ES-I3 (cell line): ENCODE measurements at regions not wholly inside any gene's neighbourhood (a gene's known extent, or its start where the extent isn't known, plus 50 kb on each side); places are given as distances from the start of the nearest gene placed in this dataset.

ENCODE experiments used
- H3K36me3 ChIP-seq: 2 replicates; pipeline ENCODE4 v1.6.1; 2013; ENCODE audit warnings: mild to moderate bottlenecking, low read length, control low read depth, moderate library complexity; ENCODE audit not compliant: insufficient read depth
- H3K4me1 ChIP-seq: 2 replicates; pipeline ENCODE4 v1.6.1; 2013; ENCODE audit warnings: mild to moderate bottlenecking, control low read depth, low read length; ENCODE audit not compliant: insufficient read depth
- H3K9ac ChIP-seq: 2 replicates; pipeline ENCODE4 v1.6.1; 2013; ENCODE audit warnings: low read depth, mild to moderate bottlenecking, low read length, moderate library complexity
- H3K9me3 ChIP-seq: 2 replicates; pipeline ENCODE4 v1.6.1; 2013; ENCODE audit warnings: mild to moderate bottlenecking, low read length, moderate library complexity; ENCODE audit not compliant: control insufficient read depth, insufficient read depth

DNA sequence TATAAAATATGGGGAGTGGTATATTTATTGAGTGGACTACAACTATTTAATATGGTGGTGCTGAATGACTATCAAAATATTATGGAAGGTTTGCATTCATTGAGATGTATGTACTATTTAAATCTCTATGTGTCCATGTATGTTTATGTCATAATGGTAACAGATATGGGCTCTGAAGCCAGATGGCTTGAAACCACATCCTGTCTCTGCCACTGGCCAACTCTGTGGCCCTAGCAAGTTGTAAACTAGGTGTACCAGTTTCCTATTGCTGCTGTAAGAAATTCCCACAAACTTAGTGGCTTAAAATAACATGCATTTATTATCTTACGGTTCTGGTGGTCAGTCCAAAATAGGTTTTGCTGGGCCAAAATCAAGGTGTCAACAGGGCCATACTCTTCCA, 198.1 kb upstream of the NFE2L3 start:
- Histone ChIP-seq H3K9me3 (peaks cover 9% of the 10 kb centered on the region; the same call in 1 of the 2 replicates), H3K9ac (no peak overlapping the region), H3K4me1 (peaks cover 5% of the 10 kb centered on the region; the same call in 1 of the 2 replicates), H3K36me3 (no peaks in the 10 kb centered on the region)

DNA sequence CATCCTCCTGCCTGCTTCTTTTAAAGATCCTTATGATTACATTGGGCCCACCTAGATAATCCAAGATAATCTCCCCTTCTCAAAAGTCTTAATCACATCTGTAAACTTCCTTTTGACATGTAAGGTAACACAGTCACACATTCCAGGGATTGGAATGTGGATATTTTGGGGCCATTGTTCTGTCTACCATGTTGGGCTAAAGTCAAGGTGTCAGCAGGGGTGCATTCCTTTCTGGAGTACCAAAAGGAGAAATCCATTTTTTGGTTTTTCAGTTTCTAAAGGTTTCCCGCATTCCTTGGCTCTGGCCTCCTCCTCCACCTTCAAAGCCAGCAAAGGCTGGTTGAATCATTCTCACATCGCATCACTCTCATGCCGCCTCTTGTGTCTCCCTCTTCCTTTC, 197.6 kb upstream of the NFE2L3 start:
- Histone ChIP-seq H3K9ac (no peak overlapping the region), H3K4me1 (0 out of 2 replicates have a peak, but pooled peaks cover under 1% of the 10 kb centered on the region), H3K36me3 (no peaks in the 10 kb centered on the region), H3K9me3 (peaks cover 9% of the 10 kb centered on the region; the same call in 1 of the 2 replicates)

DNA sequence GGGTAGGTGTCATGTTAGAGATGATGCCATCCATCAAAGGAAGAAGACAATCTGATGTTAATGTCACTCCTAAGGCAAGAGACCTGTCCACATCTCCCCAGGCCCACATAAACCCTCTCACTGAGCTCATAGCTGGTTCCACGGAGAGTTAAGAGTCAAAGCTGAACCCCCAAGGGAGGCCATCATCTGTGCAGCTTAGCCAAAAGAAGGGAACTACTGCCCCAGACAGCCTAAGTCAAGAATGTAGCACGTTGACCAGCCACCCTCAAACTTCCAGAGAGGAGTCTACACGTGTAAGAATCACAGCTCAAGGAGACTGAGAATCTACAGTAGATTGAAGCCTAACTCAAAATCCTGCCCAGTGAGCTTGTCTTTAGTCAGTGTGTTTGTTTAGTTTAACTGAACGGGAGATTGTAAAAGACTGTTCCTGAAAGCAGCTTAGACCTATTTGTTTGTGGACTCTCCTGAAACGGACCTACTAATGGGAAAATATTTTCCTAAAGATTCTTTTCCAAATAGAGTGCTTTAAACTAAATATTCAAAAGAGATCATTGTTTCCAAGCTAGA, 192.7 kb upstream of the NFE2L3 start:
- no peak overlapping the region for H3K9ac ChIP-seq
- peaks cover 4% of the 10 kb centered on the region; the same call in 1 of the 2 replicates for H3K9me3 ChIP-seq
- H3K36me3 ChIP-seq, result no peaks in the 10 kb centered on the region
- no peaks in the 10 kb centered on the region for H3K4me1 ChIP-seq

DNA sequence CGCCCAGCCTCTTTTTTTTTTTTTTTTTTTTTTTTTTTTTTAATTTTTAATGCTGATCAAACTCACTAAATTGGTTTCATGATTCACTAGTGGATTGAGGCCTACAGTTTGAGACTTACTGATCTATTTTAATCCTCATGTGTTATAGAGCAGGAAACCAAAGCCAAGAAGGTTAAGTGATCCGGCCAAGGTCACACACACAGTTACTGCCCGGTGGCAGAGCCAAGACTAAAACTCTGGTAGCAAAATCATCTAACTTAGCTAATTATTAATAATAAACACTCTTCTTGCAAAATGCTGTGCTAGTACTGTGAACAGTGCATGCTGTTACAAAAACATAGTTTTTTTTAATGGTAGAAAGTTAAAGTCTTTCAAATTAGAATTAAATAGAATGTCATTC, 188.3 kb upstream of the NFE2L3 start:
- Histone ChIP-seq H3K4me1 (no peaks in the 10 kb centered on the region), H3K36me3 (no peaks in the 10 kb centered on the region), H3K9ac (no peak overlapping the region), H3K9me3 (no peaks in the 10 kb centered on the region)

DNA sequence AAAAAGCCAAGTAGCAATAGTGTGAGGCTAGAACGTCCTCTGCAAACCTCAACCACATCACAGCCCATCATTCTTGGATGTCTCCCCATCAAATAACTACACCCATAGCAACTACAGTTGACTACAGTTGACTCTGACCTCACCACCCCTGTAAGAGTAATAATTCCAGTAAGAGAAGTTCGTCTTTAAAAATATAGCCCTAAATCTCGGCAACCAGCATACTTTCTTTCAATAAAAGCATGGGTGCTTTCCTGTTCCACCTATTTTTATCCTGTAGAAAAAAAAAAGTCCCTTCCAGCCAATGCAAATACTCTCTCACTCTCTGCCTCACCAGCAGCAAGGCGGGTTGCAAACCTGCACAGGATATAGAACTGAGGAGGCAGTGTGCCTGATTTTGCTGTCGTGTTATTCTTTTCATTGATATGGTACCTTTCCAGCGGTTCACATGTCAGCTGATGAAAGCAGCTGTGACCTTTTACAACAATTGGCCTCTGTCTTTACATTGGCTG, 187.5 kb upstream of the NFE2L3 start:
- H3K9me3 ChIP-seq, result no peaks in the 10 kb centered on the region
- H3K36me3 ChIP-seq, result no peaks in the 10 kb centered on the region
- no peak overlapping the region for H3K9ac ChIP-seq
- no peaks in the 10 kb centered on the region for H3K4me1 ChIP-seq

DNA sequence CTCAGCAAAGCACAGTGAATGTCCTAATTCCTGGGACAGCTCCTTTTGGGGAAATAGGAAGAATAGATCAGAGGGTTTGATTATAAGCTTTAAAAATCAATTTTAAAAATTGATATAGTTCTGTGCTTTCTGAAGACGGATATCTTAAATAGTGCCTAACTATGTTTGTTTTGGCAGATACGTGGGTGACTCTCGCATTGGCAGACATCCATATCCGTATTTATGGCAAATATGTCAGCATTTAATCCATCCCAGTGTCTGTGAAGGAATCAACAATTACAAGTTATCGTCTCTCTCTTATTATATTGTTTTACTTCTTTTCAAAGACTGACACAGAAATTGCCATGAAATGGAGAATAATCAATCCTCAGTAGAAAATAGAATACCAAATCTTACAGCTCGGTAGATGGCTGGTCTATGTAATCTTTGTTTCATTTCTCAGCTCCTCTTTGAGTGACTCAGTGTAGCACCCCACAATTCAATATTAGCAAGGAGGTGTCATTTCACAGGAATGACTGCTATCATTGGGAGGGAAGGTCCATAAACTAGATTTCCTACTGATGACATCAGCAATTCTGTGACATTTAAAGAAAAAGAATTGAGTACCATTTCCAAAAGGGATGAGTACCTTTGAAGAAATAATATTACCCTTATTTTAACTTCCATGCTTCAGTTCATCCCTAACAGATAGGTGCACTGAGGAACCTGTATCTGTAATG, 186.4 kb upstream of the NFE2L3 start:
- no peak overlapping the region for H3K9ac ChIP-seq
- H3K9me3 ChIP-seq, result no peaks in the 10 kb centered on the region
- H3K4me1 ChIP-seq, result no peaks in the 10 kb centered on the region
- H3K36me3 ChIP-seq, result no peaks in the 10 kb centered on the region

DNA sequence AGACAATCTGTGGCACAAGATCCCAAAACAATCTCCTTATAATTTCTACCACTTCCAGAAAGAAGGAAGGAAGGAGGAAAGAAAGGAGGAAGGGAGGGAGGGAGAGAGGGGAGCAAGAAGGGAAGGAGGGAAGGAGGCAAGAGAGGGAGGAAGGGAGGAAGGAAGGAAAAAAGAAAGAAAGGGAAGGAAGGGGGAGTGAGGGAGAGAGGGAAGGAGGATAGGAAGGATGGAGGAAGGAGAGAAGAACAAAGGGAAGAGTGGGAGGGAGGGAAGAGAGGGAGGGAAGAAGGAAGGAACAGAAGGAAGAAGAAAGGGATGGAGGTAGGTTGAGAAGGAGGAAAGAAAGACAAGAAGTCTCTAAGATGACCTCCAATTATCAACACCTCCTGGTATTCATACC, 185.5 kb upstream of the NFE2L3 start:
- no peaks in the 10 kb centered on the region for H3K36me3 ChIP-seq
- H3K9me3 ChIP-seq, result no peaks in the 10 kb centered on the region
- H3K4me1 ChIP-seq, result no peaks in the 10 kb centered on the region
- no peak overlapping the region for H3K9ac ChIP-seq

DNA sequence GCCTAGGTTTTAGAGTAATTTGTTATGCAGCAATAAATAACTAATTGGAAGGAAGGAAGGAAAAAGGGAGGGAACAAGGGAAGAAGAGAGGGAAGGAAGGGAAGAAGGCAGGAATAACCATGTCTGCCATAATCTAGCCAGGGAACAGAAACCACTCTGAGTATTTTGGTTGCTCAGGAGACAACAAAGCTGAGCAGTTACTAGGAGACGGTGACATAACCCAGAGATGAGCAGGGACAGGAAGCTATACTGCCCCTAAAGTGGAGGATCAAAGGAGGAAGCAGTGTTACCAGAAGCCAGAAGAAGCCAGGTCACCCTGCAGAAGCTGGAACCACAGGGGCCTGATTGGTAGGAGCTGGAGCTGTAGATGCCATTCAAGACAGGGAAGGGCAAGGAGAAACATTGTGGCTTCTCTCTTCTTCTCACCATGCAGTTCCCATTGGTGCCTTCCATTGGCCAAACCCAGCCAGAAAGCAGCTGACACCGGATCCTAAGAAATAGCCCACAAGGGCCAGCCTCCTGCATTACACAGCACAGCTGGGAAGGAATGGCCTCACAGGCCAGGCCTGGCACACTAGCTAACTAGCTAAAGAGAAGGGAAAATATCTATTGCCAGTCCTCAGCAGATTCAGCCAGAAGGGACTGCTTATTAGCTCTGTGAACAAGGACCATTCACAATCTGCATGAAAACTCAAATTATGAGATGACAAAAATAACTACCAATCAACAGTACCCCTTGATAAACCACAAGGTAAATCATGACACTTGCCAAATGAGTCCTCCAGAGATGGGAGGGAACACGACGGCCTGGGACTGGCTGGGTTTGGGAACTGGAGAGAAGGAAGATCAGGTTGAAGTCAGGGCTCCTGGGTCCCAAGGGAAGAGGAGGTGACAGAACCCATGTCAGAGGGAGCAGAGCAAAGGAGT, 184.5 kb upstream of the NFE2L3 start:
- no peaks in the 10 kb centered on the region for H3K9me3 ChIP-seq
- no peak overlapping the region for H3K9ac ChIP-seq
- no peaks in the 10 kb centered on the region for H3K36me3 ChIP-seq
- H3K4me1 ChIP-seq, result no peaks in the 10 kb centered on the region

DNA sequence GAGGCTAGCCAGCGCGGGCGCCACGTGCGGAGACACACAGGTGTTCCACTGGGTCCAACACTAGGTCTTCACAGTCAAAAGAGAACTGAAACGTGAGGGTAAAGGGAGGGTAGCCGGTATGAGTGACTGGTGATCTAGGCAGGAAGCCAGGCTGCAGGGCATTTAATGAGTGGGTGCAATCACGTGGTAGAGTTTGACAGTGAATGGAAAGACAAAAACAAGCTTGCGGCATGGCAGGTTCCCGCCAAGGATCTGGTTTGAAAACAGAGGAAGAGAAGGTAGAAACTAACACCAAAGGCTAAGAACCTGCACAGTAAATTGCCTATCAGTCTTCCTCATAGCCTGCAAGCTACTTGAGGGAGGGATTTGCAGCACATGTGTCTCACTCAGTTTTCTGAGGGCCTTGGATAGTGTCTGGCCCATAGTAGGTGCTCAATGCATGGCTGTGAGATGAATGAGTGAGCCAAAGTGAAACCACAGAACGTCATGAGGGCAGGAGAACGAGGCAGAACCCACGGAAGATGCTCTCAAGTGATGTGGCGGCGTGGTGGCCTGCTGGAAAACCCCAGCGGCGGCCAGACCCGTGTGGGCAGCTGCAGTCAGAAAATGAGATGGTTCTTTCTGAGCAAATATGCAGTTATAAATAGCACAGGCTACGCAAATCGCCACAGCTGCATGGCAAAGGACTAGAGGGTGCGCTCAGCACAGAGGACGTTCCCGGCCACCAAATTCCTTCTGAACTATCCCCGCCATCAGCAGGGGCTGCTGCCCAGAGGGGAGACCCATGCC, 183.6 kb upstream of the NFE2L3 start:
- H3K4me1 ChIP-seq, result no peaks in the 10 kb centered on the region
- no peaks in the 10 kb centered on the region for H3K36me3 ChIP-seq
- no peaks in the 10 kb centered on the region for H3K9me3 ChIP-seq
- no peak overlapping the region for H3K9ac ChIP-seq

DNA sequence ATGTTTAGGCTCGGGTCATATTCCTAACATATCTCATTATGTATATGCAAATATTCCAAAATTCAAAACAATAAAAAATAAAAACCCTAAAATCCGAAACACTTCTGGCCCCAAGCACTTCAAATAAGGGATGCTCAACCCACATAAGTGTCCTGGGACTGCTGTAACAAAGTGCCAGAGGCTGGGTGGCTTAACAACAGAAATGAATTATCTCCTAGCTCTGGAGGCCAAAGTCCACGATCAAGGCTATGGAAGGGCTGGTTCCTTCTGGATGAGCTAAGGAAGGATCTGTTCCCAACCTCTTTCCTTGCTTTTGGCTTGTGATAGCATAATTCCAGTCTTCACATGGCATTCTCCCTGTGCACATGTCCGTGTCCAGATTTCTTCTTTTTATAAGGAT, 181.6 kb upstream of the NFE2L3 start:
- Histone ChIP-seq H3K9me3 (no peaks in the 10 kb centered on the region), H3K4me1 (no peaks in the 10 kb centered on the region), H3K36me3 (no peaks in the 10 kb centered on the region), H3K9ac (no peak overlapping the region)

DNA sequence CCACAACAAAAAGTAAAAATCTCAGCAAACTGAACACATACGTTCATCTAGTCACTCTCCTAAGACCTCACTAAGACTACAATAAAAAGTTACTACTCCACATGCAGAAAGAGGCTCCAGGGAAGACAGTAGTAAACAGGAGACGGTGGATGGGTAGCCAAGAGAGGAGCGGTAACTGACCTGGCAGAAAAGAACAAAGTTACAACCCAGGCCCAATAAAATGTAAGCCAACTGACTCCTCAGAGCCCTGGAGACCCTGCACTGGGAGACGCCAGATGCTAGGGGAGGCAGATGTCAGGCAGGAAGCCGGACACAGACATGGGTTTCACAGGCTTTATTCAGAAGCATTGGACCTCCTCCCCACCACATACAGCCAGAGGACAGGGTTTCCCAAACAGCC, 181.1 kb upstream of the NFE2L3 start:
- H3K9me3 ChIP-seq, result no peaks in the 10 kb centered on the region
- H3K36me3 ChIP-seq, result no peaks in the 10 kb centered on the region
- H3K4me1 ChIP-seq, result no peaks in the 10 kb centered on the region
- H3K9ac ChIP-seq, result no peak overlapping the region

DNA sequence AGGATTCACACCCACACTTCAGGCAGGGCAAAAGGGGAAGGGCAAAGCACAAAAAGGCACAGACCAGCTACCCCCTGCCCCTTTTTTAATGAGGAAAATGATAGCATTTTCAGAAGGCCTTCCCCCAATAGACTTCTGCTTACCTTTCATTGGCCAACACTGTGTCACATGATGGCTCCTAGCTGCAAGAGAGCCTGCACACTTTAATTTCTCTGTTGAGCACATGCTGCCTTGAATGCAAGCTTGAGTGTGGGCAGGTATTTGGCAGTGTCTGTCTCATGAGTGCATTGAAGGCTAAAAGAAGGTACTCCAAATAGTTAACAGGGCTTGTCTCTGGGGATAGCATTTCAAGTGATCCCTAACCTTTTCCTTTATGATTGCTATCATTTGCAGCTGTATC, 175.4 kb upstream of the NFE2L3 start:
- Histone ChIP-seq H3K4me1 (no peaks in the 10 kb centered on the region), H3K36me3 (no peaks in the 10 kb centered on the region), H3K9me3 (peaks cover 6% of the 10 kb centered on the region; the same call in 1 of the 2 replicates), H3K9ac (no peak overlapping the region)

DNA sequence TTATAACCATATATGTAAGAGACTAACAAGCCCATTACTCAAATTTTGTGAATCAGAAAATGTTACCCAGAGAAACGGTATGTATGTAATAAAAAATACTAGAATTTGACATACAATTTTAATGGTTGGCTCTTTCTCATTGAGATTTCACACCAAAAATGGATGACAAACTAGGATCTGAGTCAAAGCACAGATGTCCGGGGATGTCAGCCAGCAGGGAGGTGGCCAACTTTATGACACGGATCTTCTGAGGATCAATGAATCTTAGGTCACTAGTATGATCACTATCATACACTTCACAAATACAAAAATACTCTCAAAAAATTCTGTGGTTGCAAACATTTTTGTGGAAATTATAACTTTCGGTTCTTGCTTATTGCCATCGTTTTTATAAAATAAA, 173.5 kb upstream of the NFE2L3 start:
- no peaks in the 10 kb centered on the region for H3K4me1 ChIP-seq
- H3K36me3 ChIP-seq, result no peaks in the 10 kb centered on the region
- no peak overlapping the region for H3K9ac ChIP-seq
- peaks cover 6% of the 10 kb centered on the region; the same call in 1 of the 2 replicates for H3K9me3 ChIP-seq

DNA sequence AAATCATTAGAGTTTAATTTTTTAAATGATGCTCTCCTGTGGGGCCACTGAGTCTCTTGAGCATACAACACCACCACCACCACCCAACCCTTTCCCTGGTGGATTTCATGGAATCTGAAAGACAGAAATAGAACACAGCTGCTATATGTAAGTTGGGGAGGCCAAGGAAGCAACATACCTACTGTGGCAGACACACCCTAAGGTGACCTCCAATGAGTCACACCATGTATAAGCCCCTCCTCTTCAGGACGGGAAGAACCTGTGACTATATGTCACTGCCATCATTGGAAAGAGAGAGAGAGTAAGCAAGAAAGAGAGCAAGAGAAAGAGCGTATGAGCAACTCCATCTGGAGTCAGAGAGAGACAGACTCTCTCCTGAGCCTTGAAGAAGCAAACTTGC, 172.4 kb upstream of the NFE2L3 start:
- no peak overlapping the region for H3K9ac ChIP-seq
- no peaks in the 10 kb centered on the region for H3K36me3 ChIP-seq
- no peaks in the 10 kb centered on the region for H3K4me1 ChIP-seq
- peaks cover 6% of the 10 kb centered on the region; the same call in 1 of the 2 replicates for H3K9me3 ChIP-seq
